Ishikawa (cell line): ENCODE measurements at regions not wholly inside any gene's neighbourhood (a gene's known extent, or its start where the extent isn't known, plus 50 kb on each side); places are given as distances from the start of the nearest gene placed in this dataset.

ENCODE experiments used
- CEBPB ChIP-seq: IDR thresholded peaks from 2 replicates; pipeline ENCODE4 v1.6.1; 2012
- EGR1 ChIP-seq: IDR thresholded peaks from 2 replicates; pipeline ENCODE4 v1.6.1; 2012
- EP300 ChIP-seq: IDR thresholded peaks from 2 replicates; pipeline ENCODE4 v1.6.1; 2012; ENCODE audit warnings: borderline replicate concordance
- NFIC ChIP-seq: IDR thresholded peaks from 2 replicates; pipeline ENCODE4 v1.6.1; 2012
- RAD21 ChIP-seq: IDR thresholded peaks from 2 replicates; pipeline ENCODE4 v1.6.1; 2012; ENCODE audit warnings: low read depth
- REST ChIP-seq: IDR thresholded peaks from 2 replicates; pipeline ENCODE4 v1.6.1; 2012; ENCODE audit warnings: low read depth, mild to moderate bottlenecking
- TAF1 ChIP-seq: IDR thresholded peaks from 2 replicates; pipeline ENCODE4 v1.6.1; 2012; ENCODE audit warnings: low read depth, mild to moderate bottlenecking
- TCF12 ChIP-seq: IDR thresholded peaks from 2 replicates; pipeline ENCODE4 v1.6.1; 2012; ENCODE audit warnings: low read depth
- TEAD4 ChIP-seq: IDR thresholded peaks from 2 replicates; pipeline ENCODE4 v1.6.1; 2012
- YY1 ChIP-seq: IDR thresholded peaks from 2 replicates; pipeline ENCODE4 v1.6.1; 2012; ENCODE audit warnings: low read depth
- ZBTB7A ChIP-seq: IDR thresholded peaks from 2 replicates; pipeline ENCODE4 v1.6.1; 2012; ENCODE audit warnings: low read depth
- TF ChIP-seq, protein P1 (sequence below): IDR thresholded peaks from 2 replicates; pipeline ENCODE4 v1.6.1; 2012
- TF ChIP-seq, protein P2 (sequence below): IDR thresholded peaks from 2 replicates; pipeline ENCODE4 v1.6.1; 2012

- TF ChIP-seq, protein P1, sequence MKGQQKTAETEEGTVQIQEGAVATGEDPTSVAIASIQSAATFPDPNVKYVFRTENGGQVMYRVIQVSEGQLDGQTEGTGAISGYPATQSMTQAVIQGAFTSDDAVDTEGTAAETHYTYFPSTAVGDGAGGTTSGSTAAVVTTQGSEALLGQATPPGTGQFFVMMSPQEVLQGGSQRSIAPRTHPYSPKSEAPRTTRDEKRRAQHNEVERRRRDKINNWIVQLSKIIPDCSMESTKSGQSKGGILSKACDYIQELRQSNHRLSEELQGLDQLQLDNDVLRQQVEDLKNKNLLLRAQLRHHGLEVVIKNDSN: no peak
- TF ChIP-seq, protein P2, sequence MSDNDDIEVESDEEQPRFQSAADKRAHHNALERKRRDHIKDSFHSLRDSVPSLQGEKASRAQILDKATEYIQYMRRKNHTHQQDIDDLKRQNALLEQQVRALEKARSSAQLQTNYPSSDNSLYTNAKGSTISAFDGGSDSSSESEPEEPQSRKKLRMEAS: no peak
- TF ChIP-seq EP300 (no peak), TAF1 (no peak), NFIC (no peak), YY1 (no peak), TCF12 (no peak), TEAD4 (no peak), REST (no peak), EGR1 (no peak), CEBPB (no peak), RAD21 (no peak), ZBTB7A (no peak)
Measured at GRCh38 chr1:229122606-229123005, 148.3 kb upstream of the RAB4A start.
